B cell (primary cell): ENCODE measurements at regions not wholly inside any gene's neighbourhood (a gene's known extent, or its start where the extent isn't known, plus 50 kb on each side); places are given as distances from the start of the nearest gene placed in this dataset.

Source experiments
- ATAC-seq: fragments of 200-7000 bp; cut with Tn5 transposase; one replicate; pipeline ENCODE4 v1.10.0; 2021; ENCODE audit warnings: low read depth, mild to moderate bottlenecking, moderate number of reproducible peaks, moderate library complexity
- CTCF ChIA-PET: fragments of 350-600 bp; sonication (Branson Sonifier 250); formaldehyde crosslinking; loops from one replicate; lab custom pipeline; 2021; ENCODE audit warnings: antibody characterized with exemption, inconsistent platforms; lab: Charles Lee
- POLR2A ChIA-PET: fragments of 350-600 bp; sonication (Branson Sonifier 250); formaldehyde crosslinking; loops from one replicate; lab custom pipeline; 2021; ENCODE audit warnings: antibody characterized with exemption; lab: Charles Lee
- DNase-seq: peaks from one replicate; pipeline ENCODE4 v3.0.0; 2013
- H2AFZ ChIP-seq: 2 replicates; pipeline ENCODE4 v1.6.1; 2012; ENCODE audit warnings: mild to moderate bottlenecking, low read depth, low read length; ENCODE audit not compliant: insufficient read depth, poor library complexity, severe bottlenecking
- H3K27ac ChIP-seq, 2 donors: 1 replicate in 1 of 2; 2 replicates in 1 of 2; pipeline ENCODE4 v1.5.1; 2012 to 2013; ENCODE audit warnings: low read length in 2 of 2, mild to moderate bottlenecking in 2 of 2, moderate library complexity in 1 of 2
- H3K27me3 ChIP-seq, 4 experiments: fragments of 200-600 bp in 1 of 4; sonication (generic) in 1 of 4; replicated peaks in 1 of 4; 1 replicate in 2 of 4; 2 replicates in 2 of 4; pipeline versions ENCODE4 v1.6.1 to v1.7.0; 2013 to 2016; ENCODE audit warnings: low read length in 3 of 4, mild to moderate bottlenecking in 2 of 4, mixed read lengths in 1 of 4, moderate library complexity in 1 of 4; ENCODE audit not compliant: insufficient read depth in 4 of 4, control insufficient read depth in 3 of 4; ENCODE audit errors: control extremely low read depth in 1 of 4
- H3K36me3 ChIP-seq, 2 experiments: replicated peaks in 1 of 2; 1 replicate in 1 of 2; 2 replicates in 1 of 2; pipeline versions ENCODE4 v1.6.1 to v1.7.1; 2013; ENCODE audit warnings: low read length in 1 of 2; ENCODE audit not compliant: insufficient read depth in 2 of 2, control insufficient read depth in 1 of 2; ENCODE audit errors: control extremely low read depth in 1 of 2, extremely low read depth in 1 of 2
- H3K4me1 ChIP-seq, 2 donors: fragments of 200-600 bp in 1 of 2; sonication (generic) in 1 of 2; 1 replicate in 1 of 2; 2 replicates in 1 of 2; pipeline versions ENCODE4 v1.5.1 to v1.6.1; 2013 to 2017; ENCODE audit warnings: low read length in 2 of 2; ENCODE audit not compliant: control insufficient read depth in 2 of 2, insufficient read depth in 2 of 2
- H3K4me2 ChIP-seq: replicated peaks from 2 replicates; pipeline ENCODE3; 2012; ENCODE audit warnings: mild to moderate bottlenecking, low read depth, low read length; ENCODE audit not compliant: poor library complexity, severe bottlenecking
- H3K4me3 ChIP-seq, 5 experiments: fragments of 200-600 bp in 1 of 5; sonication (generic) in 1 of 5; 1 replicate in 3 of 5; 2 replicates in 2 of 5; pipeline versions ENCODE4 v1.5.1 to v1.7.0; 2011 to 2016; ENCODE audit warnings: low read length in 4 of 5, mild to moderate bottlenecking in 4 of 5, low read depth in 2 of 5, control low read depth in 1 of 5, moderate library complexity in 1 of 5; ENCODE audit not compliant: insufficient read depth in 1 of 5; ENCODE audit errors: control extremely low read depth in 1 of 5, extremely low read depth in 1 of 5
- H3K79me2 ChIP-seq: fragments of 200-600 bp; sonication (generic); one replicate; pipeline ENCODE4 v1.6.0; 2016; ENCODE audit warnings: low read length; ENCODE audit not compliant: control insufficient read depth, insufficient read depth
- H3K9ac ChIP-seq: fragments of 200-600 bp; sonication (generic); 2 replicates; pipeline ENCODE4 v1.6.1; 2017; ENCODE audit warnings: mild to moderate bottlenecking, low read length, moderate library complexity
- H3K9me3 ChIP-seq, 3 donors: one replicate each; pipeline versions ENCODE4 v1.6.1 to v1.7.1; 2013; ENCODE audit warnings: low read length in 2 of 3; ENCODE audit not compliant: control insufficient read depth in 2 of 3, insufficient read depth in 1 of 3; ENCODE audit errors: control extremely low read depth in 1 of 3
- H4K20me1 ChIP-seq: 2 replicates; pipeline ENCODE4 v1.6.0; 2012; ENCODE audit warnings: mild to moderate bottlenecking, low read length; ENCODE audit not compliant: insufficient read depth, control insufficient read depth, poor library complexity, severe bottlenecking
- H3K27ac Mint-ChIP-seq: one replicate; pipeline ENCODE4 v1.8.0; 2021; ENCODE audit warnings: mixed read lengths
- H3K27me3 Mint-ChIP-seq: one replicate; pipeline ENCODE4 v1.8.0; 2021; ENCODE audit warnings: mixed read lengths
- H3K4me1 Mint-ChIP-seq: one replicate; pipeline ENCODE4 v1.8.0; 2021; ENCODE audit warnings: mixed read lengths
- H3K4me3 Mint-ChIP-seq: one replicate; pipeline ENCODE4 v1.8.0; 2021; ENCODE audit warnings: mixed read lengths
- H3K9me3 Mint-ChIP-seq: one replicate; pipeline ENCODE4 v1.8.0; 2022; ENCODE audit warnings: mixed read lengths; ENCODE audit not compliant: insufficient read depth
- CTCF ChIP-seq: fragments of 200-600 bp; IDR thresholded peaks from one replicate; pipeline ENCODE4 v1.8.0; 2022; ENCODE audit warnings: antibody characterized with exemption, mild to moderate bottlenecking
- EZH2 ChIP-seq: IDR thresholded peaks from 2 replicates; pipeline ENCODE4 v1.6.1; 2012; ENCODE audit warnings: borderline replicate concordance, low read depth, mild to moderate bottlenecking, moderate library complexity, low read length; ENCODE audit not compliant: insufficient read depth, poor library complexity, severe bottlenecking
- WGBS: methylation state at CpG from one replicate; pipeline ENCODE4 v1.1.5; 2013; ENCODE audit warnings: missing lambda C conversion rate; ENCODE audit not compliant: insufficient coverage; 5-methylcytosine and 5-hydroxymethylcytosine counted together
- intact Hi-C: fragments of 100-400 bp; cut with micrococcal nuclease; formaldehyde crosslinking; loops from one replicate; pipeline ENCODE4 v1.10.0; 2022

GRCh38 chr17:72476134-72476533, 355.3 kb downstream of the SOX9 start:
- POLR2A ChIA-PET, result no interaction called here
- DNase-seq (no peak), ATAC-seq (no peak)
- WGBS, result 29% methylated on average over 7 of the region's 9 CpGs
- Mint-ChIP-seq H3K27me3 (peaks cover 16% of the 10 kb centered on the region), H3K27ac (no peak overlapping the region), H3K9me3 (peaks cover 4% of the 10 kb centered on the region), H3K4me3 (no peak overlapping the region), H3K4me1 (no peaks in the 10 kb centered on the region)
- no peak overlapping the region for H3K4me2 ChIP-seq
- H2AFZ ChIP-seq, result no peak overlapping the region
- no peak overlapping the region for H3K9ac ChIP-seq
- H4K20me1 ChIP-seq, result no peaks in the 10 kb centered on the region
- CTCF ChIA-PET, result no interaction called here
- peaks cover 0 to 14% (median 0%) of the 10 kb centered on the region in 3 donors for H3K9me3 ChIP-seq
- H3K27ac ChIP-seq, result no peak overlapping the region
- no peaks in the 10 kb centered on the region for H3K79me2 ChIP-seq
- no peak overlapping the region for H3K4me3 ChIP-seq
- no peaks in the 10 kb centered on the region for H3K4me1 ChIP-seq
- intact Hi-C loops, result no loop called here
- no peak for TF ChIP-seq CTCF
- no peak for TF ChIP-seq EZH2
- H3K36me3 ChIP-seq, result no peaks in the 10 kb centered on the region
- peaks cover 0 to 5% (median 0%) of the 10 kb centered on the region in 4 experiments for H3K27me3 ChIP-seq

DNA sequence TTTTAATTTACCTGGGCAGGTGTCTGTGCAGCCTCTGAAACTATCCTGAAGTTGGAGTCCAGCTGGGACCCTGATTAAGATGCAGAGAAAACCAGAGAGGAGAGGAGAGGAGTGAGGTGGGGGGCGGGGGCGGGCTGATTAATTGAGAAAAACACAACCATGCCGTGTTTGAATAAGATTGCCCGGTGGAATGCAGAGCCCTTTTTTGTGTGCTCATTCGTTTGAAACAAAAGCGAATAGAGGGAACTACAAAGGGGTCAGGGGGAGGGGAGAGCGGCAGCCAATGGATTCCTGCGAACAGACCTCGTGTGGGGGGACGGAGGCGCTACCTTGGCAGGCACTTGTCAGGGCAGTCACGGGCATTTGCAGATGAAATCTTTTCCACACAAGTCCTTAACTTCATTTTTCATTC, 355.8 kb downstream of the SOX9 start:
- Histone ChIP-seq H3K4me3 (no peak overlapping the region), H3K9me3 (peaks cover 0 to 14% (median 0%) of the 10 kb centered on the region in 3 donors), H3K27me3 (peaks cover 0 to 5% (median 0%) of the 10 kb centered on the region in 4 experiments), H4K20me1 (no peaks in the 10 kb centered on the region), H3K4me2 (no peak overlapping the region), H3K4me1 (no peaks in the 10 kb centered on the region), H3K27ac (no peak overlapping the region), H2AFZ (no peak overlapping the region), H3K9ac (no peak overlapping the region), H3K79me2 (no peaks in the 10 kb centered on the region), H3K36me3 (no peaks in the 10 kb centered on the region)
- CTCF ChIA-PET, result no interaction called here
- POLR2A ChIA-PET, result no interaction called here
- intact Hi-C loops, result no loop called here
- DNase-seq (no peak), ATAC-seq (no peak)
- no peak overlapping the region for H3K27ac Mint-ChIP-seq
- H3K27me3 Mint-ChIP-seq, result peaks cover 16% of the 10 kb centered on the region
- no peak overlapping the region for H3K4me3 Mint-ChIP-seq
- H3K4me1 Mint-ChIP-seq, result no peaks in the 10 kb centered on the region
- TF ChIP-seq EZH2 (no peak), CTCF (no peak)
- H3K9me3 Mint-ChIP-seq, result peaks cover 4% of the 10 kb centered on the region
- 9% methylated on average over 7 of the region's 12 CpGs for WGBS
